Neural progenitor cell (in vitro differentiated cells): ENCODE measurements at regions not wholly inside any gene's neighbourhood (a gene's known extent, or its start where the extent isn't known, plus 50 kb on each side); places are given as distances from the start of the nearest gene placed in this dataset.

Experiments
- DNase-seq: peaks from one replicate; pipeline ENCODE4 v3.0.0-alpha.2; 2016; ENCODE audit warnings: low spot score
- H2AFZ ChIP-seq: fragments of 200-600 bp; sonication (generic); replicated peaks from 2 replicates; pipeline ENCODE4 v1.6.1; 2016; ENCODE audit warnings: antibody characterized with exemption
- H3F3A ChIP-seq: fragments of 200-600 bp; sonication (generic); 2 replicates; pipeline ENCODE4 v1.6.1; 2016; ENCODE audit warnings: antibody characterized with exemption, low read depth
- H3K27ac ChIP-seq: fragments of 200-600 bp; sonication (generic); 2 replicates; pipeline ENCODE4 v1.5.1; 2016; ENCODE audit warnings: mild to moderate bottlenecking
- H3K27me3 ChIP-seq: fragments of 200-600 bp; sonication (generic); 2 replicates; pipeline ENCODE4 v1.6.1; 2016; ENCODE audit warnings: mild to moderate bottlenecking, moderate library complexity
- H3K36me3 ChIP-seq: fragments of 200-600 bp; sonication (generic); 2 replicates; pipeline ENCODE4 v1.5.1; 2016
- H3K4me1 ChIP-seq: fragments of 200-600 bp; sonication (generic); 2 replicates; pipeline ENCODE4 v1.6.1; 2016; ENCODE audit warnings: mixed run types
- H3K4me2 ChIP-seq: fragments of 200-600 bp; sonication (generic); 2 replicates; pipeline ENCODE4 v1.6.1; 2016
- H3K4me3 ChIP-seq: fragments of 200-600 bp; sonication (generic); 2 replicates; pipeline ENCODE4 v1.5.1; 2016
- H3K79me2 ChIP-seq: fragments of 200-600 bp; sonication (generic); 2 replicates; pipeline ENCODE4 v1.6.1; 2016; ENCODE audit warnings: low read depth
- H3K9ac ChIP-seq: fragments of 200-600 bp; sonication (generic); 2 replicates; pipeline ENCODE4 v1.6.1; 2016
- H3K9me3 ChIP-seq: fragments of 200-600 bp; sonication (generic); 2 replicates; pipeline ENCODE4 v1.5.1; 2016; ENCODE audit warnings: low read depth
- H4K20me1 ChIP-seq: fragments of 200-600 bp; sonication (generic); 2 replicates; pipeline ENCODE4 v1.6.1; 2016; ENCODE audit warnings: low read depth
- H3K27ac Mint-ChIP-seq: 3 replicates; pipeline ENCODE4 v1.8.0; 2021; ENCODE audit warnings: mixed read lengths
- H3K27me3 Mint-ChIP-seq: 2 replicates; pipeline ENCODE4 v1.8.0; 2022; ENCODE audit warnings: low read depth, mild to moderate bottlenecking, inconsistent platforms, moderate library complexity, mixed read lengths; ENCODE audit not compliant: insufficient read depth
- H3K36me3 Mint-ChIP-seq: 3 replicates; pipeline ENCODE4 v1.8.0; 2021; ENCODE audit warnings: mixed read lengths
- H3K4me1 Mint-ChIP-seq: 3 replicates; pipeline ENCODE4 v1.8.0; 2021; ENCODE audit warnings: mixed read lengths
- H3K4me3 Mint-ChIP-seq: 3 replicates; pipeline ENCODE4 v1.8.0; 2021; ENCODE audit warnings: mild to moderate bottlenecking, moderate library complexity, mixed read lengths
- H3K9me3 Mint-ChIP-seq: 3 replicates; pipeline ENCODE4 v1.8.0; 2020; ENCODE audit warnings: mixed read lengths
- EZH2 ChIP-seq: fragments of 200-600 bp; sonication (generic); IDR thresholded peaks from 2 replicates; pipeline ENCODE4 v1.6.1; 2017; ENCODE audit warnings: antibody characterized with exemption, mild to moderate bottlenecking, moderate library complexity
- EZH2phosphoT487 ChIP-seq: fragments of 200-600 bp; sonication (generic); IDR thresholded peaks from 2 replicates; pipeline ENCODE4 v1.6.1; 2017; ENCODE audit warnings: antibody characterized with exemption
- TF ChIP-seq, protein P1 (sequence below): fragments of 200-600 bp; sonication (generic); IDR thresholded peaks from 2 replicates; pipeline ENCODE4 v1.5.1; 2017; ENCODE audit warnings: antibody characterized with exemption, mild to moderate bottlenecking

DNA sequence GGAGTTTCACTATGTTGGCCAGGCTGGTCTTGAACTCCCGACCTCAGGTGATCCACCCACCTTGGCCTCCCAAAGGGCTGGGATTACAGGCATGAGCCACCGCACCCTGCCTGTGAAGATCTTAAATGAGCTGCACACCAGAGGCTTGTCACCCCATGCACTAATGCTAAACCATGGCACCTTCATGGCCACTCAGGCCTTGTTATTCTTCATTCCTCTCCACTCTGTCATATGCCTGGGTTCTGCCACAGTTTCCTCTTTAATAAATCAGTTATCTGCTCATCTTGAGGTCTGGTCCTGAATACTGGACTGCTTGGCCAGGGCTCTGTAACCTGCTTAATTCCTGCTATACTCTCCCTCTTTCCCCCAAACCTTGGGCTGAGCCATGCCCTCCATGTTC is 104.3 kb upstream of the FOXN2 start:
- Histone ChIP-seq H3K79me2 (no peaks in the 10 kb centered on the region), H3K9ac (no peak overlapping the region), H3K27me3 (no peaks in the 10 kb centered on the region), H3K27ac (no peak overlapping the region), H3K4me3 (no peak overlapping the region), H3K4me1 (peaks cover 16% of the 10 kb centered on the region), H3K9me3 (no peaks in the 10 kb centered on the region), H3K36me3 (no peaks in the 10 kb centered on the region), H4K20me1 (no peaks in the 10 kb centered on the region), H3K4me2 (no peak overlapping the region), H3F3A (no peaks in the 10 kb centered on the region), H2AFZ (no peak overlapping the region)
- DNase-seq = no peak
- Mint-ChIP-seq H3K9me3 (no peaks in the 10 kb centered on the region), H3K27me3 (peaks cover 2% of the 10 kb centered on the region), H3K4me1 (peaks cover 24% of the 10 kb centered on the region), H3K27ac (no peak overlapping the region), H3K36me3 (no peaks in the 10 kb centered on the region), H3K4me3 (no peak overlapping the region)
- no peak for TF ChIP-seq EZH2phosphoT487
- no peak for TF ChIP-seq EZH2
- TF ChIP-seq, protein P1, sequence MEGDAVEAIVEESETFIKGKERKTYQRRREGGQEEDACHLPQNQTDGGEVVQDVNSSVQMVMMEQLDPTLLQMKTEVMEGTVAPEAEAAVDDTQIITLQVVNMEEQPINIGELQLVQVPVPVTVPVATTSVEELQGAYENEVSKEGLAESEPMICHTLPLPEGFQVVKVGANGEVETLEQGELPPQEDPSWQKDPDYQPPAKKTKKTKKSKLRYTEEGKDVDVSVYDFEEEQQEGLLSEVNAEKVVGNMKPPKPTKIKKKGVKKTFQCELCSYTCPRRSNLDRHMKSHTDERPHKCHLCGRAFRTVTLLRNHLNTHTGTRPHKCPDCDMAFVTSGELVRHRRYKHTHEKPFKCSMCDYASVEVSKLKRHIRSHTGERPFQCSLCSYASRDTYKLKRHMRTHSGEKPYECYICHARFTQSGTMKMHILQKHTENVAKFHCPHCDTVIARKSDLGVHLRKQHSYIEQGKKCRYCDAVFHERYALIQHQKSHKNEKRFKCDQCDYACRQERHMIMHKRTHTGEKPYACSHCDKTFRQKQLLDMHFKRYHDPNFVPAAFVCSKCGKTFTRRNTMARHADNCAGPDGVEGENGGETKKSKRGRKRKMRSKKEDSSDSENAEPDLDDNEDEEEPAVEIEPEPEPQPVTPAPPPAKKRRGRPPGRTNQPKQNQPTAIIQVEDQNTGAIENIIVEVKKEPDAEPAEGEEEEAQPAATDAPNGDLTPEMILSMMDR = no peak

DNA sequence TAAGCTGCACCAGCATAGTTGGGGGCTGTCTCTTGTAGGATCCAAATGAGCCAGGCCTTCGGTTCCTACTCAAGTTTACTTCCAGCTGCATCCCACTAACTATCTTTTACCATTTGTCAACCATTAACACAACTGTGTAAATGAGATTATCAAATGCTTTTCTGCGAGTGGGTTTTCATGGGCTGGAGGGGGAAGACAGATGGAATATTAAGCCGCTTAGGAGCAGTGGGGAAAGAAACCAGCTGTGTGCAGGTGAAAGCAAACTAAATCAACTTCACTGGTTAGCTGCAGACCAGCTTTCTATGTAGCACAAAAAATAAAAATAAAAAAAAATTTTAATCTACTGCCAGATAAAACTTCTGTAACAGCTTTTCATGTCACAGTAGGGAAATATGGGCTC is 100.8 kb upstream of the FOXN2 start:
- TF ChIP-seq EZH2 = no peak
- TF ChIP-seq, protein P1 = no peak
- no peak for TF ChIP-seq EZH2phosphoT487
- H3K9me3 Mint-ChIP-seq = no peaks in the 10 kb centered on the region
- H3K4me3 ChIP-seq = no peak overlapping the region

DNA sequence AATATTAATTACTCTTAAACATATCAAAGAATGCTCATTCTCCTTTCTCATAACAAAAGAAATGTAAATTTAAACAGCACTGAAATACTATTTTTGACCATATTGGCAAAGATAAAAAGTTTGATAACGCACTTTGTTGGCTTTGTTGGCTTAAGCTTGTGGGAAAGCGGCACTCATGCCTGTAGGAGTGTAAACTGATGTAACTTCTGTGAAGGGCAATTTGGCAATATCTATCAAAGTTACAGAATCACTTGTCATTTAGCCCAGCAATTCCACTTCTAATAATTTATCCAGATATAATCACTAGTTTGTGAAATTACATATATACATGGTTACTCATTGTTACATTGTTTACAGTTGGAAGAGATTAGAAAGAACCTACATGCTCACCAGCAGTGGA is 96.3 kb upstream of the FOXN2 start:
- Mint-ChIP-seq H3K4me3 (no peak overlapping the region), H3K27me3 (peaks cover 2% of the 10 kb centered on the region)

More for the DNA sequence above, 100.8 kb upstream of the FOXN2 start:
- Mint-ChIP-seq H3K27ac (no peak overlapping the region), H3K27me3 (peaks cover 2% of the 10 kb centered on the region), H3K4me3 (no peak overlapping the region), H3K36me3 (no peaks in the 10 kb centered on the region), H3K4me1 (peaks cover 8% of the 10 kb centered on the region)
- Histone ChIP-seq H3K9ac (no peak overlapping the region), H3K27ac (no peak overlapping the region), H3K4me1 (peaks cover 5% of the 10 kb centered on the region), H3F3A (no peaks in the 10 kb centered on the region), H2AFZ (no peak overlapping the region), H3K4me2 (no peak overlapping the region), H4K20me1 (no peaks in the 10 kb centered on the region), H3K9me3 (no peaks in the 10 kb centered on the region), H3K27me3 (no peaks in the 10 kb centered on the region), H3K79me2 (no peaks in the 10 kb centered on the region), H3K36me3 (no peaks in the 10 kb centered on the region)
- DNase-seq = no peak

More for the DNA sequence above, 96.3 kb upstream of the FOXN2 start:
- Histone ChIP-seq H3K9me3 (no peaks in the 10 kb centered on the region), H3K4me2 (no peak overlapping the region), H2AFZ (no peak overlapping the region), H3K27ac (no peak overlapping the region), H3K36me3 (no peaks in the 10 kb centered on the region), H3K79me2 (no peaks in the 10 kb centered on the region), H3F3A (no peaks in the 10 kb centered on the region), H3K9ac (no peak overlapping the region), H3K4me1 (no peaks in the 10 kb centered on the region), H3K27me3 (no peaks in the 10 kb centered on the region), H4K20me1 (no peaks in the 10 kb centered on the region), H3K4me3 (no peak overlapping the region)
- TF ChIP-seq, protein P1 = no peak
- TF ChIP-seq EZH2 (no peak), EZH2phosphoT487 (no peak)
- H3K9me3 Mint-ChIP-seq = no peaks in the 10 kb centered on the region
- DNase-seq = no peak
- H3K27ac Mint-ChIP-seq = no peak overlapping the region
- no peaks in the 10 kb centered on the region for H3K36me3 Mint-ChIP-seq
- no peaks in the 10 kb centered on the region for H3K4me1 Mint-ChIP-seq
